ENCODE measurements at regions not wholly inside any gene's neighbourhood (a gene's known extent, or its start where the extent isn't known, plus 50 kb on each side); places are given as distances from the start of the nearest gene placed in this dataset.

DNA sequence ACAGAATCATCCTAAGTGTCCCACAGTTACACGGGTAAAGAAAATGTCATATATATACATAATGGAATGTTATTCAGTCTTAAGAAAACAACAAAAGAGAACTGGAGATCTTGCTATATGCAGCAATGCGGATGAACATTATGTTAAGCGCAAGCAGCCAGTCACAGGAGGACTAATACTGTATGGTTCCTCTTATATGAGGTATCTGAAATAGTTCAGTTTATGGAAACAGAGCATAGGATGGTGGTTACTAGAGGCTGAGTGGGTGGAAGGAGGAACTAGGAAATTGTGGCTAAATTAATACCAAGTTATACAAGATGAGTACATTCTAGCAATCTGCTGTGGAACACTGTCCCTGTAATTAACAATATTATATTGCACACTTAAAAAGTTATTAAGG is 834.3 kb downstream of the KCNT2 start:
- no peak for DNase-seq
- intact Hi-C loops (cut with DNase I; ENCODE audit: low total_unique reads): no loop called here
- no peaks in the 10 kb centered on the region for H3K27me3 ChIP-seq
- no peaks in the 10 kb centered on the region for H3K36me3 ChIP-seq
- H3K27ac ChIP-seq: no peak overlapping the region
- H3K4me1 ChIP-seq: no peaks in the 10 kb centered on the region
- no peak overlapping the region for H3K4me3 ChIP-seq
- no peaks in the 10 kb centered on the region for H3K9me3 ChIP-seq
- TF ChIP-seq, protein P1, sequence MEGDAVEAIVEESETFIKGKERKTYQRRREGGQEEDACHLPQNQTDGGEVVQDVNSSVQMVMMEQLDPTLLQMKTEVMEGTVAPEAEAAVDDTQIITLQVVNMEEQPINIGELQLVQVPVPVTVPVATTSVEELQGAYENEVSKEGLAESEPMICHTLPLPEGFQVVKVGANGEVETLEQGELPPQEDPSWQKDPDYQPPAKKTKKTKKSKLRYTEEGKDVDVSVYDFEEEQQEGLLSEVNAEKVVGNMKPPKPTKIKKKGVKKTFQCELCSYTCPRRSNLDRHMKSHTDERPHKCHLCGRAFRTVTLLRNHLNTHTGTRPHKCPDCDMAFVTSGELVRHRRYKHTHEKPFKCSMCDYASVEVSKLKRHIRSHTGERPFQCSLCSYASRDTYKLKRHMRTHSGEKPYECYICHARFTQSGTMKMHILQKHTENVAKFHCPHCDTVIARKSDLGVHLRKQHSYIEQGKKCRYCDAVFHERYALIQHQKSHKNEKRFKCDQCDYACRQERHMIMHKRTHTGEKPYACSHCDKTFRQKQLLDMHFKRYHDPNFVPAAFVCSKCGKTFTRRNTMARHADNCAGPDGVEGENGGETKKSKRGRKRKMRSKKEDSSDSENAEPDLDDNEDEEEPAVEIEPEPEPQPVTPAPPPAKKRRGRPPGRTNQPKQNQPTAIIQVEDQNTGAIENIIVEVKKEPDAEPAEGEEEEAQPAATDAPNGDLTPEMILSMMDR (IDR thresholded peaks at IDR 0.05): no peak

DNA sequence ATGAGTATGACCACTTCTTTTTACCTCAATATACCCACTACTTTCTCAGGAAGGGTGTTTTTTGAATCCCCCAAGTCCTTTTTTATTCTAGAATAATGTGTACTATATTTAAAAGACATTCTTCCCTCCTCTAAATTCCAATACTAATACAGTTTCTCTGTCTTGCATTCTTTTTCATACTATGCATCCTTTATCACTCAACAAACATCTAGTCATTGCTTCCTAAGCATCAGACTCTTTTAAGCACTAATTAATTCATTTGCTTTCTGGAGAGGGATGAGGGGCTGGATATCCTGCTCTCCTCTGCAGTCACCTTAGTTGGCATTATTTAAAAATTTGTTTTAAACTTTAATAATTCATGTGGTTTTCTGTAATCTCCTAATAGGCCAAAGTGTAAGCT is 838.8 kb downstream of the KCNT2 start:
- intact Hi-C loops (cut with DNase I; ENCODE audit: low total_unique reads): no loop called here
- no peaks in the 10 kb centered on the region for H3K27me3 ChIP-seq

DNA sequence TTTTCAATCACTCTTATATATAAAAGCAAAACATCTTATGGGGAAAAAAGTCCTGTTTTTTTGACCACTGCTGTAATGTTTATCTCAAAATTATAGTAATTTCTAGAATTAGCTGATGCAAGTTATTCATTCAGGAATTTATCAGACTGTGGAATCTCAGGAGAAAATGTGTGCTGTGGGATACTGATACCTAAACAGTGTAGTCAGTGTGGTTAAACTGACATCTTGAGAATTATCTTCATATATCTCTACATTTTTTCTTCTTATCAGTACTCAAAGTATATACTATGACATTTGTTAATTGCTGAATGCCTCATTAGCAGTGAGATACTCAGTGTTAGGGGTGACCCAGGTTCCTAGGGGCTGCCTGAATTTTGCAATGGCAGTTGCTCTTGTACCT is 839.3 kb downstream of the KCNT2 start:
- intact Hi-C loops (cut with DNase I; ENCODE audit: low total_unique reads): no loop called here
- H3K36me3 ChIP-seq: no peaks in the 10 kb centered on the region
- no peak overlapping the region for H3K4me3 ChIP-seq

More for the DNA sequence above, 838.8 kb downstream of the KCNT2 start:
- H3K36me3 ChIP-seq: no peaks in the 10 kb centered on the region
- no peak overlapping the region for H3K27ac ChIP-seq
- no peak overlapping the region for H3K4me3 ChIP-seq
- DNase-seq: no peak
- no peaks in the 10 kb centered on the region for H3K9me3 ChIP-seq
- TF ChIP-seq, protein P1 (IDR thresholded peaks at IDR 0.05): no peak
- no peaks in the 10 kb centered on the region for H3K4me1 ChIP-seq

DNA sequence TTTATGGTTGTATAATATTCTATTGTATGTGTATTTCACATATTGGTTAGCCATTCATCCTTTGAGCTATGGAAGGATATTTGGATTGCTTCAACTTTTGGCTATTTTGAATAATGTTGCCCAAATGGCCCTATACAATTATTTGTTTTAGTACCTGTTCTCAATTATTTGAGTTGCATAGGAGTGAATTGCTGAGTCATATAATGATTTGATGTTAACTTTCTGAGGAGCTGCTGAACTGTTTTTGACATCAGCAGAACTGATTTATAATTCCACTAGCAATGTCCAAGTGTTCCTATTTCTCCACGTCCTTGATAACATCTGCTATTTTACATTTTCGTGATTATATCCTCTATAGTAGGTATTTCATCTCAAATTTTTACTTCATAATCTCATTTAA is 839.9 kb downstream of the KCNT2 start:
- Histone ChIP-seq H3K27ac (no peak overlapping the region), H3K4me3 (no peak overlapping the region), H3K9me3 (no peaks in the 10 kb centered on the region), H3K4me1 (no peaks in the 10 kb centered on the region), H3K36me3 (no peaks in the 10 kb centered on the region), H3K27me3 (no peaks in the 10 kb centered on the region)
- intact Hi-C loops (cut with DNase I; ENCODE audit: low total_unique reads): no loop called here
- no peak for DNase-seq
- TF ChIP-seq, protein P1 (IDR thresholded peaks at IDR 0.05): no peak

More for the DNA sequence above, 839.3 kb downstream of the KCNT2 start:
- H3K27ac ChIP-seq: no peak overlapping the region
- no peaks in the 10 kb centered on the region for H3K4me1 ChIP-seq
- no peaks in the 10 kb centered on the region for H3K27me3 ChIP-seq
- no peaks in the 10 kb centered on the region for H3K9me3 ChIP-seq
- TF ChIP-seq, protein P1 (IDR thresholded peaks at IDR 0.05): no peak
- no peak for DNase-seq

DNA sequence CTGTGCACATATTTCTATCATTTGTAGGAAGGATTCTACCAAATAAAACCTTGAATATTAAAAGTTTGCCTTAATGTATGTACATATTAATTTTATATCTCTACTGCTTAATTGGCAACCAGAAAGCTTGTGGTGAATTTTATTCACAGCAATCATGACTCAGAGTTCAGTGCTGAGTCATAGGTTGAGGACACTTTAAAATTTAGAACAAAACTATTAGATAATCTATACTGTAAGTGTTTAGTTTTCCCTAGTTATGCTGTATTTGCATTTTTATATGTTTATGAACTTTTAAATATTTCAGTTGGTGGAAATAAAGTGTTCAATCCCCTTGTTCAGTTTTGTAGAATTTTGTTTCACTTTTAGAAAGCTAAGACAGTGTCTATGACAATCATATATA is 841.5 kb downstream of the KCNT2 start:
- TF ChIP-seq, protein P1 (IDR thresholded peaks at IDR 0.05): no peak
- no peaks in the 10 kb centered on the region for H3K27me3 ChIP-seq
- no peaks in the 10 kb centered on the region for H3K4me1 ChIP-seq
- no peaks in the 10 kb centered on the region for H3K9me3 ChIP-seq
- H3K27ac ChIP-seq: no peak overlapping the region
- H3K4me3 ChIP-seq: no peak overlapping the region
- DNase-seq: no peak
- H3K36me3 ChIP-seq: no peaks in the 10 kb centered on the region
- intact Hi-C loops (cut with DNase I; ENCODE audit: low total_unique reads): no loop called here

DNA sequence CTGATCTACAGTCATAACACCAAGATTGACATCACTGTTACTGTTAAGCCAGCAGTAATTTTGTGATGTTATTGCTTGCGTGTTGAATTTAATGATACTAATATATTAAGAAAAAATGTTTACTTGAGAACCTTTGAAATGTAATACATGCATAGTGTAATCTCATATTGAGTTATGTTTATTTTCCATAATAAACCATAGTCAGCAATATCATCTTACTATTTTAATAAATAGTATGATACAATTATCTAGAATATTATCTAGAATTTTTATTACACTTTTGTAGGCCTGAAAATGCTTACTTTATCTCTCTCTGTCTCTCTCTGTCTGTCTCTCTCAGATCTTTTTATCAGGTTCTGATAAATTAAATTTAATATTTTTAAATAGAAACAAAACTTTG is 843.1 kb downstream of the KCNT2 start:
- no peaks in the 10 kb centered on the region for H3K27me3 ChIP-seq
- DNase-seq: no peak
- H3K27ac ChIP-seq: no peak overlapping the region
- TF ChIP-seq, protein P1 (IDR thresholded peaks at IDR 0.05): no peak
- H3K36me3 ChIP-seq: no peaks in the 10 kb centered on the region
- no peaks in the 10 kb centered on the region for H3K4me1 ChIP-seq
- intact Hi-C loops (cut with DNase I; ENCODE audit: low total_unique reads): no loop called here
- H3K4me3 ChIP-seq: no peak overlapping the region
- no peaks in the 10 kb centered on the region for H3K9me3 ChIP-seq

Measured in tibial artery (tissue), 4 donors.